ENCODE measurements at regions not wholly inside any gene's neighbourhood (a gene's known extent, or its start where the extent isn't known, plus 50 kb on each side); places are given as distances from the start of the nearest gene placed in this dataset.

GRCh38 chr2:117485588-117485987, 328.9 kb upstream of the DDX18 start (continued):
- TF ChIP-seq CHD7 (IDR thresholded peaks at IDR 0.05; ENCODE audit: insufficient replicate concordance, low read length) (no peak), JUN (IDR thresholded peaks at IDR 0.05; ENCODE audit: low read depth, low read length) (no peak), BACH1 (IDR thresholded peaks at IDR 0.05; ENCODE audit: low read length) (no peak), USF2 (IDR thresholded peaks at IDR 0.05; ENCODE audit: low read length) (no peak)
